ENCODE measurements at regions not wholly inside any gene's neighbourhood (a gene's known extent, or its start where the extent isn't known, plus 50 kb on each side); places are given as distances from the start of the nearest gene placed in this dataset.

DNA sequence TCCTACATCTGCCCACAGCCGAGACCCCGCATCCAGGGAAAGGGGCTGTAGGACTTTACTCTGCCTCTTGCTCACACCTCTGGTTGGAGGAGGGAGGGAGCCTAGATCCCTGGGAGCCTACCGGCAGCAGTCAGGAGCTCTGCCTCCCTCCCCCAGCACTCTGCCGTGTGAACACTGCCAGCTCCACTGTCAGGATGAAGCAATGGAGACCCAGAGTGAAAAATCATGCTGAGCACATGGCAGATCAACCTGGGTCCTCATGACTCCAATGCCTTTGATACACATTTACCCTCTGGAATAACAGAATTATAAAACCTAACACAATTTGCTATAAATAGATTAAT lies 477.7 kb downstream of the TNS3 start:
- Histone ChIP-seq H3K27ac (no peak overlapping the region), H3K4me1 (no peaks in the 10 kb centered on the region), H3K9me3 (no peaks in the 10 kb centered on the region), H3K4me3 (peak overlapping the region in 1 of 2 donors; percentile 2), H3K27me3 (no peaks in the 10 kb centered on the region), H3K36me3 (ENCODE audit: low read depth, missing control alignments) (no peaks in the 10 kb centered on the region)
- intact Hi-C loops (cut with DNase I; ENCODE audit: low total_unique reads), result no loop called here
- TF ChIP-seq POLR2A (IDR thresholded peaks at IDR 0.05), result no peak
- TF ChIP-seq, protein P1, sequence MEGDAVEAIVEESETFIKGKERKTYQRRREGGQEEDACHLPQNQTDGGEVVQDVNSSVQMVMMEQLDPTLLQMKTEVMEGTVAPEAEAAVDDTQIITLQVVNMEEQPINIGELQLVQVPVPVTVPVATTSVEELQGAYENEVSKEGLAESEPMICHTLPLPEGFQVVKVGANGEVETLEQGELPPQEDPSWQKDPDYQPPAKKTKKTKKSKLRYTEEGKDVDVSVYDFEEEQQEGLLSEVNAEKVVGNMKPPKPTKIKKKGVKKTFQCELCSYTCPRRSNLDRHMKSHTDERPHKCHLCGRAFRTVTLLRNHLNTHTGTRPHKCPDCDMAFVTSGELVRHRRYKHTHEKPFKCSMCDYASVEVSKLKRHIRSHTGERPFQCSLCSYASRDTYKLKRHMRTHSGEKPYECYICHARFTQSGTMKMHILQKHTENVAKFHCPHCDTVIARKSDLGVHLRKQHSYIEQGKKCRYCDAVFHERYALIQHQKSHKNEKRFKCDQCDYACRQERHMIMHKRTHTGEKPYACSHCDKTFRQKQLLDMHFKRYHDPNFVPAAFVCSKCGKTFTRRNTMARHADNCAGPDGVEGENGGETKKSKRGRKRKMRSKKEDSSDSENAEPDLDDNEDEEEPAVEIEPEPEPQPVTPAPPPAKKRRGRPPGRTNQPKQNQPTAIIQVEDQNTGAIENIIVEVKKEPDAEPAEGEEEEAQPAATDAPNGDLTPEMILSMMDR (IDR thresholded peaks at IDR 0.05), result no peak
- WGBS, 2 donors, result 21 to 46% methylated on average over 2 to 4 of the region's 4 CpGs
- no peak for DNase-seq

DNA sequence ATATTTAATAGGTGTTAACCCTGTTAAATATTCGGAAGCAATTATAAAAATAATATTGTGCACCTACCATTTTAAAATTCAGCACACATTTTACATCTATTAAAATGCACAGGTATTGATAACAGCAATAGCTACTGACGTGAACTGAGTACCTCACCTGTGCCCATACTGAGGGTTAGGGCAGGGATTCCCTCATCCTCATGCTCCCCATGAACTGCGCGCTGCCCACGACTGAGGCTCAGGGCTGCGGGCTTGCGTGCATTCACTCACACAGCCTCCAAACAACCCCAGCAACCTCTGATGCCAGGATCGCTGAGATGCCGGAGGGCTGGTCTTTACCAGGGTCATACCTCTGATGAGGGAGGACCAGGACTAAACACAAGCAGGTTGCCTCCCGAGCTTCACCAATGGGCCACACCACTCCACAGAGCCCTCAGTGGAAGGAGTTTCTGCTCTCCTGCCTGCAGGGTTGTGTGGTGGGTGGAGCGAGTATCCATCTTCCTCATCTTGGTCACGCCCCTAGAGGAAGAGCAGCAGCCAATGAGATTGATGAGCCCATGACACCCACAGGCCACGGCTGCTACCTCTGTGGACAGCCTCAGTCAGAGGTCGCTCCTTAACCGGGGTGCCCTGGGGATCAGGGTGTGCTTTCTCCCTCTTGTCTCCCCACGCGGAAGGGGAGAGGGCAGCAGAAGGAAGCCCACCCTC lies 478.3 kb downstream of the TNS3 start:
- DNase-seq, result no peak
- Histone ChIP-seq H3K9me3 (no peaks in the 10 kb centered on the region), H3K4me1 (no peaks in the 10 kb centered on the region), H3K27me3 (no peaks in the 10 kb centered on the region), H3K27ac (no peak overlapping the region), H3K36me3 (ENCODE audit: low read depth, missing control alignments) (no peaks in the 10 kb centered on the region), H3K4me3 (peak overlapping the region in 1 of 2 donors; percentile 2)
- WGBS, 2 donors, result 60 to 72% methylated on average over 12 to 17 of the region's 17 CpGs
- intact Hi-C loops (cut with DNase I; ENCODE audit: low total_unique reads), result no loop called here
- TF ChIP-seq POLR2A (IDR thresholded peaks at IDR 0.05), result no peak
- TF ChIP-seq, protein P1 (IDR thresholded peaks at IDR 0.05), result no peak

DNA sequence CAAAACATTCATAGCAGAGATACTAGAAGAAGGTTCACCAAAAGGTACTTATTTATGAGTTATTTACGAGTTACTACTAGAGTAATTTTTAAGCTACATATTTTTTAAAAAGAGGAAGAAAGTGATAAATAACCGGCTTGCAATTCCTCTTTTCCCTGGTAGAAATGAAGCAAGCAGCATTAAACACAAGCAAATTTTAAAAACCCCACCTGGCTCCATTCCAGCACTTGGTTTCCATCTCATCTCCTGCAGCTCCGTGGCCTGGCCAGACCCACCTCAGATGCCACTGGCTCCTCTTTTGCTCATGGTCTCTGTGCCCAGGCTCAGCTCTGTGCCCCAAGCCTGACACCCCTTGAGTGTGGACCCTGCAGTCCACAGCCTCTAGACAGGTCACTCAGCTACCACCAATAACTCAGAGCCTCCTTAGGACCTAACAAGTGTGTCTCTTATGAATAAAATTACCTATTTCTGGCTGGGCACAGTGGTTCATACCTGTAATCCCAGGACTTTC lies 479.5 kb downstream of the TNS3 start:
- no peaks in the 10 kb centered on the region for H3K36me3 ChIP-seq (ENCODE audit: low read depth, missing control alignments)
- no peak overlapping the region for H3K27ac ChIP-seq
- TF ChIP-seq POLR2A (IDR thresholded peaks at IDR 0.05), result no peak
- TF ChIP-seq, protein P1 (IDR thresholded peaks at IDR 0.05), result no peak
- DNase-seq, result no peak
- no peaks in the 10 kb centered on the region for H3K27me3 ChIP-seq
- 73 to 74% methylated on average over 3 of the region's 3 CpGs for WGBS, 2 donors
- no peak overlapping the region for H3K4me3 ChIP-seq
- no peaks in the 10 kb centered on the region for H3K9me3 ChIP-seq
- no peaks in the 10 kb centered on the region for H3K4me1 ChIP-seq
- intact Hi-C loops (cut with DNase I; ENCODE audit: low total_unique reads), result no loop called here

DNA sequence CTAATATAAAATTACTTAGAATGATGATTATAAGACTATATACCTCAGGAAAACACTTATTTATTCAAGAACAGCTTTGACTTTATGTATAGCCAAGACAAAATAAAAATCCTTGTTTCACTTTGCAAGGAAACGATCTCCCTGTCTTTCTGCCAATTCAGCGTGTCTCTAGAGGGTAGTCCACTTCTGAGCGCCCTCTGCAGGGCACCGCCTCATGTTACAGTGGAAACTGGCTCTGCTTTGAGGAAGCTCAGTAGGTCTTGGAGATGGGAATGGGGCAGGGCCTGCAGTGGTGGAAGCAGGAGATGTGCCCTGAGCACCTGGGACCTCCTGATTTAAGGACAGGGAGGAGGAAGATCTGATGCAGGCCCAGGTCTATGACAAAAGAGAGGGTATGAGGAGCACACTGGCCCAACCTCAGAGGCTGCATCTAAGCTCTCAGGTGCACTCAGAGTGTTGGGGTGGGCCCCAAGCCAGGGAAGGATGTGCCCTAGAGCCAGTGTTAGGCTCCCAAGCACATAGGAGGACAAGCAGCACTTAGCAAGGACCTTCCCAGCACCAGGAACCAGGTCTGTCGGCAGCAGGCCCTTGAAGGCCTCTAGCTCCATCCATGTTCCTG lies 481.0 kb downstream of the TNS3 start:
- no peaks in the 10 kb centered on the region for H3K27me3 ChIP-seq
- WGBS, 2 donors, result 52 to 57% methylated on average over 5 of the region's 5 CpGs
- DNase-seq, result peak; percentile 80

More for the DNA sequence above, 481.0 kb downstream of the TNS3 start:
- Histone ChIP-seq H3K36me3 (ENCODE audit: low read depth, missing control alignments) (no peaks in the 10 kb centered on the region), H3K27ac (no peak overlapping the region), H3K9me3 (no peaks in the 10 kb centered on the region), H3K4me1 (no peaks in the 10 kb centered on the region), H3K4me3 (no peak overlapping the region)
- no peak for TF ChIP-seq POLR2A (IDR thresholded peaks at IDR 0.05)
- TF ChIP-seq, protein P1 (IDR thresholded peaks at IDR 0.05), result peak in 1 of 3 experiments; percentile 30
- intact Hi-C loops (cut with DNase I; ENCODE audit: low total_unique reads), result no loop called here
